NCI-H2171 treated with DMSO at 0.1 percent for 48 hours (cell line): ENCODE measurements at regions not wholly inside any gene's neighbourhood (a gene's known extent, or its start where the extent isn't known, plus 50 kb on each side); places are given as distances from the start of the nearest gene placed in this dataset.

Experiments
- DNase-seq: peaks from one replicate; lab custom pipeline; 2025; lab: John Stamatoyannopoulos, UW

- DNase-seq, result no peak
These were observed 70.5 kb upstream of the SPTLC1 start for GRCh38 chr9:92185681-92186080.

DNA sequence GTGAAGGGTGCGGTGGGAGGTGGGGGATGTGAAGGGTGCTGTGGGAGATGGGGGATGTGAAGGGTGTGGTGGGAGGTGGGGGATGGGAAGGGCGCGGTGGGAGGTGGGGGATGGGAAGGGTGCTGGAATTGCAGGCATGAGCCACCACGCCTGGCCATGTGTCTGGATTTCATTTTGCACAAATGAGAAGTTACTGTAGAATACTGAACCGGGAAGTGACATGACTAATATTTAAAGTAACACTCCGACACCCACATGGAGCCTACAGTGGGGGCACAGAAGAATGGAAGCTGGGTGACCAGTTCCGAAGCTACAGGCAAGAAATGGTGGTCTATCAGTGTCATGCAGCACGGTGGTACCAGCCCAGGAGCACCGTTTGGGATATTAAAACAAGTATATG, 69.9 kb upstream of the SPTLC1 start:
- DNase-seq, result no peak

DNA sequence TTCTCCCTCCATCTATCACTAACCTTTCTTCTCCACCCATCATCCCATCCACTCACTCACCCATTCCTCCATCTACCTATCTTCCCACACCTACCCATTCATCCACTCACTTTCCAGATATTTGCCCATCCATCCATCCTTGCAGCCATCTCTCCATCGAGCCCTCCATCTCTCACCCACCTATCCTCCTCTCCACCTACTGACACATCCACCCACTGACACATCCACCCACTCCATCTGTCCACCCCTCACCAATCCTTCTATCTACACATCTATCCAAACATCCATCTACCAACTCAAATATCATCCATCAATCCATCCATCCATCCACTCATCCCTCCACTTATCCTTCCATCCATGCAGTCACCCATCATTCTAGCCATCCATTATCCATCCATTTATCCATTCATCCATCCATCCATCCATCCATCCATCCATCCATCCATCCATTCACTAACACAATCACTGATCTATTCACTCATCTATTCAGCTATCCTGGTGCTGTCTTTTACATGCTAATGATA, 68.9 kb upstream of the SPTLC1 start:
- no peak for DNase-seq

DNA sequence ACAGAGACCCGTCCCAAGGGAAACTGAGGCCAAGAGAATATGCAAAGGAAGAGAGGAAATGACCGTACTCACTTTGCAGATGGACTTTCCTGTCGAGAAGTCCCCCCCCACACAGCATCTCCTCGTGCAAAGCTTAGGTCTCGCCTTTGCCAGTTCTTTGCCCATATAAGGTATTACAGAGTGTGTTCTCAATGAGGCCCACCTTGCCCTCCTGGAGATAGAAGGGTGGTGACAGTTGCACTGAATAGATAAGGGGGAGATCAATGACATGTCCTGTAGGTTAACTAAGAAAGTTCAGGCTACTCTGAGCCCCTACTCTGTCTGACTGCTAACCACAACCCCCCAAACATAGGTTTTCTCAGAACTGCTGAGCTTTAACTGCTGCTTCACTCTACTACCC, 68.2 kb upstream of the SPTLC1 start:
- DNase-seq, result no peak

GRCh38 chr9:92181296-92181695, 66.1 kb upstream of the SPTLC1 start:
- DNase-seq, result no peak

DNA sequence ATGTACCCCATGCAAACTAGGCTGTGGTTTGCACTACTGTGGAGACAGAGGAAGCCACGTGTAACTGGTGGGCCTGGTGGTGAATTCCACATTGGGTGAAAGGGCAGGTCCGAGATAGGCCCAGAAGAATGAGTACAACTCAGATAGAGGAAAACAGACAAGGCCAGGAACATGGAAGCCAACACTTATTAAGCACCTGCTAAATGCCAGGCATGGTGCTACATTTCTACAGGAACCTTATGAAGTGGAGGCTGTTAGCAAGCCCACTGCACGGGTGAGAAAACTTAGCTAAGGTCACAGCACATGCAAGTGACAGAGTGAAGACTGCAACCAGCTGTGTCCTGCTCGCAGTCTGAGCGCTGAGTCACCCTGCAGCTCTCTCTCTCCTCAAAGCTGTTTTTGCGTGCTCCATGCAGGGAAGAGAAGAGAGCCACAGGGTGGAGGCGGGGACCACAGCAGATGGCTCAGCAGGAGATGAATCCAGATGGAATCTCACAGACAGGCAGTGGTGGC, 65.5 kb upstream of the SPTLC1 start:
- peak; percentile 74 for DNase-seq

- DNase-seq, result no peak
These were observed 64.8 kb upstream of the SPTLC1 start for GRCh38 chr9:92180002-92180400.

DNA sequence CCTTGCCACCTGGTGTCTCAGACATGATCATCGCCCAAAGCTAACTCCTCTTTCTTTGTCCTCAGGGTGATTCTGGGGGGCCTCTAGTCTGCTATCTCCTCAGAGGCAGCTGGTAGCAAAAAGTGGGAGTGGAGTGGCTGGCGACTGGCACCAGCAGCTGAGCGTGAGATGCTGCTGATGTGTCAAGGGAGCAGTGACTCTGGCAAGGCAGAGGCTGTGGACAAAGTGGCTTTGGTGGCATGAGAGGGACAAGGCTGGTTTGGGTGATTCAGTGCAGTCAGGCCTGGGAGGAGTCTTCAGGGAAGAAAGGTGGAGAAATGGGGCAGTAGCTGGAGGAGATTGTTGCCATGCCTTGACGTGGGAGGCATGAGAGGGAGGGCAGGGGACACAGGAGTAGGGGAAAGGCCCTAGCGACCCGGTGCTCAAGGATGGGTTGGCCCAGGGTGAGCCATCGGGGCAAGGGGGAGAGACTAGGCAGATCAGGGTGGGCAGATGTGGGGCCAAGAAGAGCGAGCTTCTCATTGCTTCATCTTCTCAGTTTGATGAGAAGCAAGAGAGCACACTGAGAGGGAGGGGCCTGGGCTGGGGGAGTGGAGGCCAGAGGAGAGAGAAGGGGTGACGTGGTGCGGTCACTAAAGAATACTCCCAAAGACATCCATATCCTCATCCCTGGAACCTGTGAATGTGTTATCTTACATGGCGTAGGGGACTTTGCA, 64.2 kb upstream of the SPTLC1 start:
- no peak for DNase-seq

GRCh38 chr9:92177591-92177990, 62.4 kb upstream of the SPTLC1 start:
- no peak for DNase-seq

GRCh38 chr9:92176800-92177185, 61.6 kb upstream of the SPTLC1 start:
- DNase-seq, result no peak

GRCh38 chr9:92176068-92176799, 61.0 kb upstream of the SPTLC1 start:
- DNase-seq, result no peak

- no peak for DNase-seq
These were observed 60.2 kb upstream of the SPTLC1 start for GRCh38 chr9:92175441-92175840.

DNA sequence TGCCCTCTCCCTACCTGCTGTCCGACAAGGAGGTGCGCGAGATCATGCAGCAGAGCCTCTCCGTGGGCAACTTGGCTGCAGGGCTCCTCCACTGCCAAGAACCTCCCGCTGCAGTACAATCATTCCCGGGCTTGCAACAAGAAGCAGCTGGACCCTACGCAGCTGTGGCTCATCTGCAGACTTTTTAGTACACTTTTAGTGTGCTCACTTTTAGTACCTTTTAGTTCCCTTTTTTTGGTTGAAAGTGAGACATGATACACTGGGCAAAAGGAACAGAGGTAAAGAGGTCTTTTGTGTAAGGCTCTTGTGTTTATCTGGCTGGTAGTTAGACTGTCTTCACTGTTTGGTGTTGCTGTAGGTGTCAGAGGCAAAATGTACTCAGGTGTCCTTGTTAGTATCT, 58.1 kb upstream of the SPTLC1 start:
- DNase-seq, result no peak

DNA sequence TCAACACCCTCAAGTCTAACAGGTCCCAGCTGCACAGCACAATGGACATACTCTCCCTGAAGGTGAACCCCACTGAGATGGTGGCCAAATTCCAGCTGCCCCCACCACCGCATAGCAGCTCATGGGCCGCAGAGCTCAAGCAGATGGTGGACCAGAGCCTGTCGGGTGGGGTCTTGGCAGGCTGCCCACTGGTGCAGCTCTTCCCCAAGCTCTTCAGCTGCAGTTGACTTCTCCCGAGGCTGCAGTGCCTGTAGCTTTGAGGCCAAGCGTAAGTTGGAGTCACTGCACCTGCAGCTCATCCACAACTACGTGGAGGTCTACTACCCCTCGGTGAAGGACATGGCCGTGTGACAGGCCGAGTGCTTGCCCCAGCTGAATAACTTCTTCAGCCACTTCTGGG, 56.6 kb upstream of the SPTLC1 start:
- DNase-seq, result no peak

GRCh38 chr9:92171281-92171680, 56.1 kb upstream of the SPTLC1 start:
- DNase-seq, result no peak

GRCh38 chr9:92170848-92171247, 55.6 kb upstream of the SPTLC1 start:
- DNase-seq, result no peak

DNA sequence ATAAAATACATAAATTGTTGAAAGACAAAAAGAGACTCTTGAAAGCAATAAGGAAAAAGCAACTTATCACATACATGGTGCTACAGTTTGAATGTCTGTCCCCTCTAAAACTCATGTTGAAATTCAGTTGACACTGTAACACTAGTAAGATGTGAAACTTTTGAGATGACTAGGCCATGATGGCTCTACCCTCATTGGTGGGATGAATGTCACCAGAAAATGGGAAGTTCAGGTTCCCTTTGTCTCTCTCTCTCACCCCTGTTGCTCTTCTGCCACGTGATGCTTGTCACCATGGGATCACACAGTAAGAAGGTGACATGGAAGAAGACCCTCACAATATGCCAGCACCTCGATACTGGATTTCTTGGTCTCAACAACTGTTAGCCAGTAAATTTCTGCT, 50.3 kb upstream of the SPTLC1 start:
- no peak for DNase-seq
